Retinal pigment epithelial cell (primary cell): ENCODE measurements at regions not wholly inside any gene's neighbourhood (a gene's known extent, or its start where the extent isn't known, plus 50 kb on each side); places are given as distances from the start of the nearest gene placed in this dataset.

Experiments
- DNase-seq: peaks from one replicate; pipeline ENCODE4 v3.0.0-alpha.2; 2010; ENCODE audit warnings: low read depth
- H3K4me3 ChIP-seq: 2 replicates; pipeline ENCODE4 v1.5.1; 2011; ENCODE audit warnings: mild to moderate bottlenecking, low read length, control low read depth, moderate library complexity
- CTCF ChIP-seq: conservative IDR thresholded peaks from 2 replicates; pipeline ENCODE4 v1.5.1; 2011; ENCODE audit warnings: low read depth, low read length, control low read depth, inconsistent platforms

- no peak for DNase-seq
- no peak overlapping the region for H3K4me3 ChIP-seq
- TF ChIP-seq CTCF = no peak
Measured at GRCh38 chr7:89495704-89496103, 658.6 kb upstream of the STEAP1 start.

- H3K4me3 ChIP-seq = no peak overlapping the region
- no peak for TF ChIP-seq CTCF
- no peak for DNase-seq
Measured at GRCh38 chr7:89500084-89500483, 654.2 kb upstream of the STEAP1 start.

GRCh38 chr7:89503281-89503680 lies 651.0 kb upstream of the STEAP1 start:
- TF ChIP-seq CTCF = no peak
- H3K4me3 ChIP-seq = no peak overlapping the region
- no peak for DNase-seq

GRCh38 chr7:89507034-89507433 lies 647.2 kb upstream of the STEAP1 start:
- TF ChIP-seq CTCF = no peak
- no peak overlapping the region for H3K4me3 ChIP-seq
- no peak for DNase-seq

GRCh38 chr7:89511900-89512299 lies 642.4 kb upstream of the STEAP1 start:
- no peak for TF ChIP-seq CTCF

GRCh38 chr7:89514970-89515369 lies 639.3 kb upstream of the STEAP1 start:
- H3K4me3 ChIP-seq = no peak overlapping the region
- no peak for DNase-seq
- no peak for TF ChIP-seq CTCF

More at GRCh38 chr7:89511900-89512299, 642.4 kb upstream of the STEAP1 start:
- no peak overlapping the region for H3K4me3 ChIP-seq
- no peak for DNase-seq

GRCh38 chr7:89517815-89518214 lies 636.5 kb upstream of the STEAP1 start:
- no peak overlapping the region for H3K4me3 ChIP-seq
- DNase-seq = no peak
- no peak for TF ChIP-seq CTCF
